ENCODE measurements at regions not wholly inside any gene's neighbourhood (a gene's known extent, or its start where the extent isn't known, plus 50 kb on each side); places are given as distances from the start of the nearest gene placed in this dataset.

DNA sequence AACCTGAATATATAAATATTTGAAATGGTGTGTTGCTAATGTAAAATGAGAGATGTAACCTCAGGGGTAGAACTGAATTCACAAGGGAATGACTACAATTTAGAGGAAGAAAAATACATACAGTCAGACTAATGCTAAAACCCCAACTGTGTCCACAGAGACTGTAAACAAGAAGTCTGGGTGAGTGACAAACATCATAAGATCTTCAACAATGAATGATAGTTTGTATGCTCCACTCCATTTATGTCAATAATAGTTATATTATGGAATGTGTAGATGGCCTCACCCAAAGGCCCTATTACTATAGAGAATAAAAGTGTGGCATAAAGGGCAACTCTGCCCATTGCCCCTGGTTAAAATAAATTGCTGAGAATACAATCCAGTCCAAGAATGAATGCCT is 102.9 kb downstream of the CETN3 start:
- H3K4me3 Mint-ChIP-seq (ENCODE audit: low read depth) = no peak overlapping the region
- H3K27me3 Mint-ChIP-seq (ENCODE audit: low read depth) = no peaks in the 10 kb centered on the region
- no peaks in the 10 kb centered on the region for H3K4me1 Mint-ChIP-seq (ENCODE audit: low read depth)
- no peak overlapping the region for H3K27ac Mint-ChIP-seq
- intact Hi-C loops (cut with micrococcal nuclease) = no loop called here
- no peaks in the 10 kb centered on the region for H3K9me3 Mint-ChIP-seq
- DNase-seq (ENCODE audit: low spot score) = no peak
- H3K36me3 Mint-ChIP-seq (ENCODE audit: low read depth) = no peaks in the 10 kb centered on the region

GRCh38 chr5:90305041-90305720 is 104.4 kb downstream of the CETN3 start:
- Mint-ChIP-seq H3K4me1 (ENCODE audit: low read depth) (no peaks in the 10 kb centered on the region), H3K27ac (no peak overlapping the region), H3K9me3 (no peaks in the 10 kb centered on the region), H3K36me3 (ENCODE audit: low read depth) (no peaks in the 10 kb centered on the region), H3K27me3 (ENCODE audit: low read depth) (no peaks in the 10 kb centered on the region), H3K4me3 (ENCODE audit: low read depth) (no peak overlapping the region)
- intact Hi-C loops (cut with micrococcal nuclease) = no loop called here
- no peak for DNase-seq (ENCODE audit: low spot score)

GRCh38 chr5:90301248-90301647 is 108.3 kb downstream of the CETN3 start:
- Mint-ChIP-seq H3K9me3 (no peaks in the 10 kb centered on the region), H3K4me1 (ENCODE audit: low read depth) (no peaks in the 10 kb centered on the region), H3K27me3 (ENCODE audit: low read depth) (no peaks in the 10 kb centered on the region), H3K36me3 (ENCODE audit: low read depth) (no peaks in the 10 kb centered on the region), H3K4me3 (ENCODE audit: low read depth) (no peak overlapping the region), H3K27ac (no peak overlapping the region)
- intact Hi-C loops (cut with micrococcal nuclease) = no loop called here
- DNase-seq (ENCODE audit: low spot score) = no peak

- H3K9me3 Mint-ChIP-seq = no peaks in the 10 kb centered on the region
- intact Hi-C loops (cut with micrococcal nuclease) = no loop called here
- no peak for DNase-seq (ENCODE audit: low spot score)
- H3K36me3 Mint-ChIP-seq (ENCODE audit: low read depth) = no peaks in the 10 kb centered on the region
- no peak overlapping the region for H3K27ac Mint-ChIP-seq
- H3K4me1 Mint-ChIP-seq (ENCODE audit: low read depth) = no peaks in the 10 kb centered on the region
- H3K27me3 Mint-ChIP-seq (ENCODE audit: low read depth) = no peaks in the 10 kb centered on the region
- H3K4me3 Mint-ChIP-seq (ENCODE audit: low read depth) = no peak overlapping the region
Observed at GRCh38 chr5:90297045-90297764, 112.4 kb downstream of the CETN3 start.

DNA sequence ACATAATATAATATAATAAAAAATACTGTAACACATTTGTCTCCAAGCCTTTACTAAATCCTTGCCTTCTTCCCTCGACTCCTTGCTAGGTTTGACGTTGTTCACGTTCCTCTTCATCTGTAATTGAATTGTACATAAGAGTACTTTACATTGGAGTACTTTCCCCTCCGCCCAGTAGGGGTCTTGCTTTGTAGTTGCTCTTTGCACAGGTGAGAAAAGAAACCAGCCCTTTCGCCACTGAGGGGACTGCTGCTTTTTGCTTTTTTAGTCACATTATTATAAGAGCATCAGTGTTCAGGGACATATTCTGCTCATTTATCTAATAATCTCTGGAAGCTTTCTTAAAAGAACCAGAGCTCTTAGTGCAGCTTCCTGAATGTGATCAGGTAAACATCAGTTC is 115.0 kb downstream of the CETN3 start:
- intact Hi-C loops (cut with micrococcal nuclease) = no loop called here
- no peaks in the 10 kb centered on the region for H3K36me3 Mint-ChIP-seq (ENCODE audit: low read depth)
- H3K9me3 Mint-ChIP-seq = no peaks in the 10 kb centered on the region
- no peaks in the 10 kb centered on the region for H3K27me3 Mint-ChIP-seq (ENCODE audit: low read depth)
- H3K4me3 Mint-ChIP-seq (ENCODE audit: low read depth) = no peak overlapping the region
- H3K27ac Mint-ChIP-seq = no peak overlapping the region
- H3K4me1 Mint-ChIP-seq (ENCODE audit: low read depth) = no peaks in the 10 kb centered on the region
- DNase-seq (ENCODE audit: low spot score) = no peak

DNA sequence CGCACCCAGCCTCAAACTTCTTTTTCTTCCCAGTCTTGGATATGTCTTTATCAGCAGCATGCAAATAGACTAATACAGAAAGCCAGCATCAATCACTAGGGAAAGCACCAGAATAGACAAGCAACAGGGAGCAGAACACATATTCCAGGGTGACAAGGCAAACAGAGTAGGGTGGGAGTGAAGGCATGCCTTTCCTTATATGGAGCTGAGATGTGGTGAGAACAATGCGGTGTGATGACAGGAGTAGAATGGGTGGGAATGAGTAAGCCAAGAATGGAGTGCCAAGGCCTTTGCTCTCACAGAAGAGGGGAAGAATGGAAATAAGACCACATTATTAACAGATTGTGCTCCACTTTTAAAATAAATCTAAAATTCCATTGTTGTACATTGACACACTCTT is 115.6 kb downstream of the CETN3 start:
- H3K9me3 Mint-ChIP-seq = no peaks in the 10 kb centered on the region
- intact Hi-C loops (cut with micrococcal nuclease) = no loop called here
- no peaks in the 10 kb centered on the region for H3K4me1 Mint-ChIP-seq (ENCODE audit: low read depth)
- H3K27me3 Mint-ChIP-seq (ENCODE audit: low read depth) = no peaks in the 10 kb centered on the region
- DNase-seq (ENCODE audit: low spot score) = no peak
- no peak overlapping the region for H3K4me3 Mint-ChIP-seq (ENCODE audit: low read depth)
- H3K36me3 Mint-ChIP-seq (ENCODE audit: low read depth) = no peaks in the 10 kb centered on the region
- H3K27ac Mint-ChIP-seq = no peak overlapping the region

DNA sequence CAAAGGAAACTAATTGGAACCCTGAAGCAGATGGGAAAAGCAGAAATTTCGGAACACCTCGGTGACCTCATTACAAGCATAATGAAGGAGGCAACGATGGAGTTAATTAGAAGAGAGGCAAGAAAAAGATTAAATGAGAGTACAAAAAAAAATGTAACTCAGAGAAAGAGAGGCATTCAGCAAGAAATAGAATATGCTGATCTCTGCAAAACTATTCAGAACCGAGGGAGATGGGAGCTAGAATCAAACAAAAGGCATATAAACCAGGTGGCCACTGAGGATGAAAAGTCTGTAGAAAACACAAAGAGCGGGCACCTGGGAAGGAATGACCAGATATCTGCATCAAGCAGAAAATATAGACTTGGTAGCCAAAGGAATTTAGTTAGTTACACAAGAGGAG is 118.9 kb downstream of the CETN3 start:
- intact Hi-C loops (cut with micrococcal nuclease) = no loop called here
- no peak for DNase-seq (ENCODE audit: low spot score)
- no peaks in the 10 kb centered on the region for H3K27me3 Mint-ChIP-seq (ENCODE audit: low read depth)
- no peaks in the 10 kb centered on the region for H3K9me3 Mint-ChIP-seq
- H3K27ac Mint-ChIP-seq = no peak overlapping the region
- no peaks in the 10 kb centered on the region for H3K4me1 Mint-ChIP-seq (ENCODE audit: low read depth)
- H3K4me3 Mint-ChIP-seq (ENCODE audit: low read depth) = no peak overlapping the region
- no peaks in the 10 kb centered on the region for H3K36me3 Mint-ChIP-seq (ENCODE audit: low read depth)

GRCh38 chr5:90289837-90290236 is 119.7 kb downstream of the CETN3 start:
- intact Hi-C loops (cut with micrococcal nuclease) = no loop called here
- no peaks in the 10 kb centered on the region for H3K36me3 Mint-ChIP-seq (ENCODE audit: low read depth)

GRCh38 chr5:90287036-90287435 is 122.5 kb downstream of the CETN3 start:
- H3K9me3 Mint-ChIP-seq = no peaks in the 10 kb centered on the region
- no peak for DNase-seq (ENCODE audit: low spot score)
- no peaks in the 10 kb centered on the region for H3K4me1 Mint-ChIP-seq (ENCODE audit: low read depth)
- intact Hi-C loops (cut with micrococcal nuclease) = no loop called here
- no peak overlapping the region for H3K27ac Mint-ChIP-seq
- no peak overlapping the region for H3K4me3 Mint-ChIP-seq (ENCODE audit: low read depth)
- H3K27me3 Mint-ChIP-seq (ENCODE audit: low read depth) = no peaks in the 10 kb centered on the region
- no peaks in the 10 kb centered on the region for H3K36me3 Mint-ChIP-seq (ENCODE audit: low read depth)

More at GRCh38 chr5:90289837-90290236, 119.7 kb downstream of the CETN3 start:
- Mint-ChIP-seq H3K4me3 (ENCODE audit: low read depth) (no peak overlapping the region), H3K9me3 (no peaks in the 10 kb centered on the region), H3K27ac (no peak overlapping the region), H3K27me3 (ENCODE audit: low read depth) (no peaks in the 10 kb centered on the region), H3K4me1 (ENCODE audit: low read depth) (no peaks in the 10 kb centered on the region)
- no peak for DNase-seq (ENCODE audit: low spot score)

DNA sequence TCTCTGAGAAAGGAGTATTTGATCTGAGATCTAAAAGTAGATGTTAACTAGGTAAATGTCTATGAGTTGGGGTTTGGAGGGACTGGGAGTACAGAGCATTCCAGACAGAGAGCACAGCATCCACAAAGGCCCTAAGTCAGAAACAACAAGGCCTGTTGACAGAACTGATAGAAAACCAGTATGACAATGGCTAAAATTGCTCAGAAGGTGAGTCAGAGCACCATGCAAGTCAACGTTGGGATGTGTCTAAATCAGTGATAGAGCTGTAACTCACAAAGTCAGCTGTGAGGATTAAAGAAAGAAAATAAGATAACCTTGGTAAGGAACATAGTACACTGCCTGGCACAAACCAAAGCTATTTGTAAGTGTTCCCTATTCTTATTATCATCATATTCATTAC is 124.0 kb downstream of the CETN3 start:
- Mint-ChIP-seq H3K36me3 (ENCODE audit: low read depth) (no peaks in the 10 kb centered on the region), H3K4me3 (ENCODE audit: low read depth) (no peak overlapping the region), H3K9me3 (no peaks in the 10 kb centered on the region), H3K27ac (no peak overlapping the region), H3K27me3 (ENCODE audit: low read depth) (no peaks in the 10 kb centered on the region), H3K4me1 (ENCODE audit: low read depth) (no peaks in the 10 kb centered on the region)
- intact Hi-C loops (cut with micrococcal nuclease) = no loop called here
- no peak for DNase-seq (ENCODE audit: low spot score)

- no peak overlapping the region for H3K4me3 Mint-ChIP-seq (ENCODE audit: low read depth)
- intact Hi-C loops (cut with micrococcal nuclease) = no loop called here
- H3K27me3 Mint-ChIP-seq (ENCODE audit: low read depth) = no peaks in the 10 kb centered on the region
- H3K27ac Mint-ChIP-seq = no peak overlapping the region
- H3K36me3 Mint-ChIP-seq (ENCODE audit: low read depth) = no peaks in the 10 kb centered on the region
- H3K4me1 Mint-ChIP-seq (ENCODE audit: low read depth) = no peaks in the 10 kb centered on the region
- DNase-seq (ENCODE audit: low spot score) = no peak
- no peaks in the 10 kb centered on the region for H3K9me3 Mint-ChIP-seq
Observed at GRCh38 chr5:90284375-90284774, 125.2 kb downstream of the CETN3 start.

- H3K4me1 Mint-ChIP-seq (ENCODE audit: low read depth) = no peaks in the 10 kb centered on the region
- no peak for DNase-seq (ENCODE audit: low spot score)
- peaks cover 4% of the 10 kb centered on the region for H3K27me3 Mint-ChIP-seq (ENCODE audit: low read depth)
- no peak overlapping the region for H3K27ac Mint-ChIP-seq
- H3K36me3 Mint-ChIP-seq (ENCODE audit: low read depth) = no peaks in the 10 kb centered on the region
- no peak overlapping the region for H3K4me3 Mint-ChIP-seq (ENCODE audit: low read depth)
- intact Hi-C loops (cut with micrococcal nuclease) = no loop called here
- no peaks in the 10 kb centered on the region for H3K9me3 Mint-ChIP-seq
Observed at GRCh38 chr5:90279091-90279490, 130.5 kb downstream of the CETN3 start.

DNA sequence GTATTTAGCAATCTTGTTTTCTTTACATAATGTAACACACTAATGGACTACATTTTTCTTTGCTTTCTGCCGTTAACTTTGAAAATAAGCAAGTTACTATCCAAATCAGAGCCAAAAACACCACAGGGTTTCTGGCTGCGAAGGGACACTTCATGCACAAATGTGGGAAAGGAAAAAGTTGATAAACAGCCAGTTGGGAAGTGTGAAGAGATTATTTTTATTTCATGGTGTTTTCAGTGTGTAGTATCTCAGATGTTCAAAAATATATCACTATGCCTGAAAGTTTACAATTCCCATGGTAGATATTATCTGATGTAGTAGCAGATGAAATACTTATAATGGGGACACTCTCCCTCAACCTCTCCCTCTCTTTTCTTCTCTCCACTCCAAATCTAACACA is 135.3 kb downstream of the CETN3 start:
- intact Hi-C loops (cut with micrococcal nuclease) = no loop called here
- H3K9me3 Mint-ChIP-seq = no peaks in the 10 kb centered on the region
- H3K4me1 Mint-ChIP-seq (ENCODE audit: low read depth) = no peaks in the 10 kb centered on the region
- H3K4me3 Mint-ChIP-seq (ENCODE audit: low read depth) = no peak overlapping the region
- no peak for DNase-seq (ENCODE audit: low spot score)
- H3K27ac Mint-ChIP-seq = no peak overlapping the region
- H3K27me3 Mint-ChIP-seq (ENCODE audit: low read depth) = peaks cover 4% of the 10 kb centered on the region
- H3K36me3 Mint-ChIP-seq (ENCODE audit: low read depth) = no peaks in the 10 kb centered on the region

Measured in activated T-helper 2 cell treated with anti-CD3 and anti-CD28 coated beads, Interferon-gamma antibody, Interleukin-2, Interleukin-4, amounts not matched to agents 10 μg/mL and 5 μg/mL and 100 μg/mL, durations not matched to agents 14 hours and 24 hours and 36 hours (primary cell).